ENCODE measurements at regions not wholly inside any gene's neighbourhood (a gene's known extent, or its start where the extent isn't known, plus 50 kb on each side); places are given as distances from the start of the nearest gene placed in this dataset.

- Histone ChIP-seq H3K36me3 (ENCODE audit: control insufficient read depth, insufficient read depth, low read length) (no peaks in the 10 kb centered on the region), H3K4me1 (ENCODE audit: control insufficient read depth, insufficient read depth, low read length) (no peaks in the 10 kb centered on the region), H3K27me3 (ENCODE audit: control insufficient read depth, insufficient read depth, low read length) (no peaks in the 10 kb centered on the region), H3K9me3 (ENCODE audit: control insufficient read depth, insufficient read depth, low read length) (no peaks in the 10 kb centered on the region), H3K27ac (ENCODE audit: low read length) (no peak overlapping the region), H3K4me3 (ENCODE audit: low read length) (no peak overlapping the region)
- H3K9me3 Mint-ChIP-seq = no peaks in the 10 kb centered on the region
- 88% methylated on average over 1 of the region's 3 CpGs for WGBS (ENCODE audit: insufficient coverage)
- H3K4me3 Mint-ChIP-seq = no peak overlapping the region
- H3K36me3 Mint-ChIP-seq = no peaks in the 10 kb centered on the region
- no peak for ATAC-seq
- H3K4me1 Mint-ChIP-seq = no peaks in the 10 kb centered on the region
- H3K27me3 Mint-ChIP-seq (ENCODE audit: low read depth in 2 of 2) = no peaks in the 10 kb centered on the region
- H3K27ac Mint-ChIP-seq = no peak overlapping the region
- no peak for DNase-seq
- intact Hi-C loops (cut with micrococcal nuclease) = no loop called here
- TF ChIP-seq CTCF (IDR thresholded peaks at IDR 0.05) = no peak
Measured at GRCh38 chrX:39834600-39834999, 263.2 kb downstream of the BCOR start.

- intact Hi-C loops (cut with micrococcal nuclease) = no loop called here
- no peaks in the 10 kb centered on the region for H3K36me3 Mint-ChIP-seq
- DNase-seq = no peak
- no peaks in the 10 kb centered on the region for H3K27me3 Mint-ChIP-seq (ENCODE audit: low read depth in 2 of 2)
- no peak overlapping the region for H3K27ac Mint-ChIP-seq
- 93% methylated on average over 5 of the region's 5 CpGs for WGBS (ENCODE audit: insufficient coverage)
- H3K4me1 Mint-ChIP-seq = no peaks in the 10 kb centered on the region
- Histone ChIP-seq H3K27ac (ENCODE audit: low read length) (no peak overlapping the region), H3K4me1 (ENCODE audit: control insufficient read depth, insufficient read depth, low read length) (no peaks in the 10 kb centered on the region), H3K9me3 (ENCODE audit: control insufficient read depth, insufficient read depth, low read length) (no peaks in the 10 kb centered on the region), H3K36me3 (ENCODE audit: control insufficient read depth, insufficient read depth, low read length) (no peaks in the 10 kb centered on the region), H3K27me3 (ENCODE audit: control insufficient read depth, insufficient read depth, low read length) (no peaks in the 10 kb centered on the region), H3K4me3 (ENCODE audit: low read length) (no peak overlapping the region)
- H3K4me3 Mint-ChIP-seq = no peak overlapping the region
- ATAC-seq = no peak
- TF ChIP-seq CTCF (IDR thresholded peaks at IDR 0.05) = no peak
- no peaks in the 10 kb centered on the region for H3K9me3 Mint-ChIP-seq
Measured at GRCh38 chrX:39835241-39835640, 262.5 kb downstream of the BCOR start.

GRCh38 chrX:39835776-39836175, 262.0 kb downstream of the BCOR start:
- H3K4me3 ChIP-seq (ENCODE audit: low read length) = no peak overlapping the region
- no peaks in the 10 kb centered on the region for H3K9me3 Mint-ChIP-seq
- no peaks in the 10 kb centered on the region for H3K36me3 Mint-ChIP-seq
- no peaks in the 10 kb centered on the region for H3K4me1 ChIP-seq (ENCODE audit: control insufficient read depth, insufficient read depth, low read length)
- no peaks in the 10 kb centered on the region for H3K27me3 ChIP-seq (ENCODE audit: control insufficient read depth, insufficient read depth, low read length)
- no peak overlapping the region for H3K4me3 Mint-ChIP-seq
- no peaks in the 10 kb centered on the region for H3K4me1 Mint-ChIP-seq
- H3K9me3 ChIP-seq (ENCODE audit: control insufficient read depth, insufficient read depth, low read length) = no peaks in the 10 kb centered on the region
- no peak for TF ChIP-seq CTCF (IDR thresholded peaks at IDR 0.05)
- no peaks in the 10 kb centered on the region for H3K36me3 ChIP-seq (ENCODE audit: control insufficient read depth, insufficient read depth, low read length)
- intact Hi-C loops (cut with micrococcal nuclease) = no loop called here
- H3K27ac Mint-ChIP-seq = no peak overlapping the region
- DNase-seq (no peak), ATAC-seq (no peak)
- H3K27ac ChIP-seq (ENCODE audit: low read length) = no peak overlapping the region
- WGBS (ENCODE audit: insufficient coverage) = 100% methylated on average over 1 of the region's 1 CpG
- no peaks in the 10 kb centered on the region for H3K27me3 Mint-ChIP-seq (ENCODE audit: low read depth in 2 of 2)

- H3K36me3 ChIP-seq (ENCODE audit: control insufficient read depth, insufficient read depth, low read length) = no peaks in the 10 kb centered on the region
- H3K9me3 ChIP-seq (ENCODE audit: control insufficient read depth, insufficient read depth, low read length) = no peaks in the 10 kb centered on the region
- no peak overlapping the region for H3K27ac Mint-ChIP-seq
- H3K36me3 Mint-ChIP-seq = no peaks in the 10 kb centered on the region
- no peaks in the 10 kb centered on the region for H3K4me1 Mint-ChIP-seq
- no peak overlapping the region for H3K4me3 Mint-ChIP-seq
- no peaks in the 10 kb centered on the region for H3K27me3 Mint-ChIP-seq (ENCODE audit: low read depth in 2 of 2)
- intact Hi-C loops (cut with micrococcal nuclease) = no loop called here
- no peaks in the 10 kb centered on the region for H3K4me1 ChIP-seq (ENCODE audit: control insufficient read depth, insufficient read depth, low read length)
- H3K4me3 ChIP-seq (ENCODE audit: low read length) = no peak overlapping the region
- no peak overlapping the region for H3K27ac ChIP-seq (ENCODE audit: low read length)
- DNase-seq = no peak
- WGBS (ENCODE audit: insufficient coverage) = 80% methylated on average over 8 of the region's 8 CpGs
- no peaks in the 10 kb centered on the region for H3K9me3 Mint-ChIP-seq
- TF ChIP-seq CTCF (IDR thresholded peaks at IDR 0.05) = no peak
- no peaks in the 10 kb centered on the region for H3K27me3 ChIP-seq (ENCODE audit: control insufficient read depth, insufficient read depth, low read length)
- ATAC-seq = peak in 1 of 3 donors; percentile 38
Measured at GRCh38 chrX:39836802-39837420, 260.8 kb downstream of the BCOR start.

Data from natural killer cell (primary cell).